Testis (tissue), 2 donors: ENCODE measurements at regions not wholly inside any gene's neighbourhood (a gene's known extent, or its start where the extent isn't known, plus 50 kb on each side); places are given as distances from the start of the nearest gene placed in this dataset.
"Not testable (repeated sequence)": the region's sequence is repeated elsewhere in the genome, so short reads cannot be mapped to it uniquely, and the experiment has no call there.

Source experiments
- DNase-seq: peaks from one replicate; pipeline ENCODE4 v3.0.0-alpha.2; 2019
- H3K27ac ChIP-seq, 2 donors: fragments of 200-600 bp; sonication (generic); one replicate each; pipeline ENCODE4 v1.5.1; 2019
- H3K27me3 ChIP-seq: fragments of 200-600 bp; sonication (generic); one replicate; pipeline ENCODE4 v1.5.1; 2019
- H3K36me3 ChIP-seq: fragments of 200-600 bp; sonication (generic); one replicate; pipeline ENCODE4 v1.5.1; 2017; ENCODE audit warnings: low read depth; ENCODE audit errors: missing control alignments
- H3K4me1 ChIP-seq: fragments of 200-600 bp; sonication (generic); one replicate; pipeline ENCODE4 v1.5.1; 2019
- H3K4me3 ChIP-seq, 2 donors: fragments of 200-600 bp; sonication (generic); one replicate each; pipeline ENCODE4 v1.5.1; 2017 to 2019
- H3K9me3 ChIP-seq: fragments of 200-600 bp; sonication (generic); one replicate; pipeline ENCODE4 v1.5.1; 2017
- CTCF ChIP-seq, 3 experiments: fragments of 450-650 bp in 2 of 3; fragments of 200-600 bp in 1 of 3; sonication (generic) in 1 of 3; IDR thresholded peaks; one replicate each; pipeline ENCODE4 v1.5.1; 2016 to 2019; ENCODE audit warnings: antibody characterized with exemption in 3 of 3, mild to moderate bottlenecking in 2 of 3, moderate library complexity in 1 of 3
- POLR2A ChIP-seq: fragments of 450-650 bp; IDR thresholded peaks from one replicate; pipeline ENCODE4 v1.6.1; 2017; ENCODE audit warnings: antibody characterized with exemption, mild to moderate bottlenecking, moderate library complexity
- WGBS, 2 donors: methylation state at CpG; one replicate each; pipeline ENCODE4 v1.1.5; 2018; 5-methylcytosine and 5-hydroxymethylcytosine counted together
- intact Hi-C: fragments of 100-400 bp; cut with DNase I; formaldehyde crosslinking; loops from one replicate; pipeline ENCODE4 v1.15.1; 2023; ENCODE audit warnings: low total_unique reads

GRCh38 chr4:77251751-77252150 lies 94.7 kb downstream of the CCNG2 start:
- Histone ChIP-seq H3K4me3 (no peak overlapping the region), H3K36me3 (no peaks in the 10 kb centered on the region), H3K27ac (no peak overlapping the region), H3K9me3 (no peaks in the 10 kb centered on the region), H3K4me1 (no peaks in the 10 kb centered on the region), H3K27me3 (no peaks in the 10 kb centered on the region)
- intact Hi-C loops: no loop called here
- no peak for DNase-seq
- 47 to 61% methylated on average over 3 of the region's 3 CpGs for WGBS, 2 donors
- TF ChIP-seq POLR2A (no peak), CTCF (IDR thresholded peaks at IDR 0.05) (no peak)

GRCh38 chr4:77263247-77263646 lies 106.2 kb downstream of the CCNG2 start:
- no peak overlapping the region for H3K27ac ChIP-seq
- H3K4me3 ChIP-seq: no peak overlapping the region
- DNase-seq: no peak
- intact Hi-C loops: no loop called here
- no peak for TF ChIP-seq POLR2A
- no peaks in the 10 kb centered on the region for H3K27me3 ChIP-seq
- WGBS, 2 donors: 51 to 74% methylated on average over 2 of the region's 2 CpGs
- H3K9me3 ChIP-seq: no peaks in the 10 kb centered on the region
- no peaks in the 10 kb centered on the region for H3K36me3 ChIP-seq
- H3K4me1 ChIP-seq: no peaks in the 10 kb centered on the region

- DNase-seq, H3K27ac ChIP-seq, H3K4me3 ChIP-seq, H3K4me1 ChIP-seq, H3K9me3 ChIP-seq, H3K36me3 ChIP-seq, intact Hi-C loops, H3K27me3 ChIP-seq: not testable (repeated sequence)
- WGBS, 2 donors: 26 to 55% methylated on average over 4 of the region's 4 CpGs
Measured at GRCh38 chr4:77263976-77264375, 107.0 kb downstream of the CCNG2 start.

- no peak for TF ChIP-seq POLR2A
- no peak for TF ChIP-seq CTCF (IDR thresholded peaks at IDR 0.05)
- H3K36me3 ChIP-seq: no peaks in the 10 kb centered on the region
- no peaks in the 10 kb centered on the region for H3K9me3 ChIP-seq
- H3K27ac ChIP-seq: no peak overlapping the region
- H3K4me3 ChIP-seq: no peak overlapping the region
- H3K4me1 ChIP-seq: no peaks in the 10 kb centered on the region
- DNase-seq: no peak
- no peaks in the 10 kb centered on the region for H3K27me3 ChIP-seq
- intact Hi-C loops: no loop called here
- 33 to 68% methylated on average over 2 of the region's 2 CpGs for WGBS, 2 donors
Measured at GRCh38 chr4:77264826-77265225, 107.8 kb downstream of the CCNG2 start.

- TF ChIP-seq CTCF (IDR thresholded peaks at IDR 0.05) (no peak), POLR2A (no peak)
- 0 to 67% methylated on average over 1 to 2 of the region's 2 CpGs for WGBS, 2 donors
- no peak for DNase-seq
- Histone ChIP-seq H3K27me3 (no peaks in the 10 kb centered on the region), H3K27ac (no peak overlapping the region), H3K4me1 (no peaks in the 10 kb centered on the region), H3K4me3 (no peak overlapping the region), H3K9me3 (no peaks in the 10 kb centered on the region), H3K36me3 (no peaks in the 10 kb centered on the region)
- intact Hi-C loops: no loop called here
Measured at GRCh38 chr4:77268108-77268507, 111.1 kb downstream of the CCNG2 start.

- H3K4me3 ChIP-seq: no peak overlapping the region
- no peaks in the 10 kb centered on the region for H3K4me1 ChIP-seq
- DNase-seq: no peak
- no peak overlapping the region for H3K27ac ChIP-seq
- no peaks in the 10 kb centered on the region for H3K36me3 ChIP-seq
- TF ChIP-seq POLR2A (no peak), CTCF (IDR thresholded peaks at IDR 0.05) (no peak)
- no peaks in the 10 kb centered on the region for H3K27me3 ChIP-seq
- WGBS, 2 donors: 24 to 54% methylated on average over 1 of the region's 1 CpG
- no peaks in the 10 kb centered on the region for H3K9me3 ChIP-seq
- intact Hi-C loops: no loop called here
Measured at GRCh38 chr4:77269505-77269904, 112.5 kb downstream of the CCNG2 start.
